Mucosa of stomach (tissue), 1 donor: ENCODE measurements at regions not wholly inside any gene's neighbourhood (a gene's known extent, or its start where the extent isn't known, plus 50 kb on each side); places are given as distances from the start of the nearest gene placed in this dataset.

Experiments used
- H3K27me3 ChIP-seq: one replicate; pipeline ENCODE4 v1.7.0; 2013; ENCODE audit warnings: mild to moderate bottlenecking, low read length; ENCODE audit not compliant: control insufficient read depth, insufficient read depth
- H3K36me3 ChIP-seq: one replicate; pipeline ENCODE4 v1.7.0; 2013; ENCODE audit warnings: low read length; ENCODE audit not compliant: control insufficient read depth, insufficient read depth
- H3K4me1 ChIP-seq: one replicate; pipeline ENCODE4 v1.7.0; 2013; ENCODE audit warnings: mild to moderate bottlenecking, low read length; ENCODE audit not compliant: control insufficient read depth, insufficient read depth
- H3K4me3 ChIP-seq: one replicate; pipeline ENCODE4 v1.7.0; 2013; ENCODE audit warnings: low read length
- H3K9ac ChIP-seq: one replicate; pipeline ENCODE4 v1.7.0; 2013; ENCODE audit warnings: mild to moderate bottlenecking, low read length, moderate library complexity
- H3K9me3 ChIP-seq: one replicate; pipeline ENCODE4 v1.7.0; 2013; ENCODE audit warnings: mild to moderate bottlenecking, low read length, moderate library complexity; ENCODE audit not compliant: control insufficient read depth
- donor health status: Pancreatic carcinoma.

DNA sequence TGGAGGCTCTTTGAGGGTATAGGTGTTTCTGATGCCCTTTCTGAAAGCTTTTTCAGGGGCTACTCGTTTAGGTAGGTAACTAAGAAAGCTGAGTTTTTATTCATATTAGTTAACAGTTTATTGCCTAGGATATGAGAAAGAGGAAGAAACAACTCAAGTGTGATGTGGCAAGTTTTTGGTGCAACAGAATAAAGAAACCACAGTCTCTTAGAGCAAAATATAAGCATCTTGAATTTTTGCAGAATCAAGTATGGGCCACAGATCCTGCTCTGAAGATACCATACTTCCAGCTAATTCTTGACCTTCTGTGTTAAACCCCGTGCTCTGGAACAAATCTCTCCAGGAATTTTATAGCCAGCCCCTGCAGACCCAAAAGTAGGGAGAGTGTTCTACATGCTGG, 147.7 kb upstream of the SLC1A4 start:
- H3K27me3 ChIP-seq = no peaks in the 10 kb centered on the region
- H3K9me3 ChIP-seq = no peaks in the 10 kb centered on the region
- no peak overlapping the region for H3K4me3 ChIP-seq
- no peaks in the 10 kb centered on the region for H3K36me3 ChIP-seq
- peaks cover 19% of the 10 kb centered on the region for H3K4me1 ChIP-seq
- H3K9ac ChIP-seq = no peak overlapping the region

DNA sequence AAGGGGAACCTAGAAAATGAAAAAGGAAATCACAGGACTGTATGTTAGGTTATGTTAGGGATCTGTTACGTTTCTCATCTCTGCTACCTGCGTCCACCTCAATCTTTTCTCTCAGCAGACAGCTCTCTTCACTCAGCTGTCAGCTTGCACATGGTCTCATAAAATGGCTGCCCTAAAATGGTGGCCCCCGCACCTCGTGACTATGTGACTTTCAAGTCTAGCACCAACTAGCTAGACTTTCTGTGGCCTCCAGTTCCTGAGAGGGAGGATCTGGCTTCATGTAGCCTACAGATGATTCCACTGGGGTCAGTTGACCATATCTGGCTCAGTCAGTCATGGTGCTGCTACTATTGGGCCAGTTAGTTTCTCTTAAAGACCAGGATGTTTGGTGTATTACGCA, 147.2 kb upstream of the SLC1A4 start:
- H3K4me3 ChIP-seq = no peak overlapping the region
- peaks cover 13% of the 10 kb centered on the region for H3K4me1 ChIP-seq
- no peaks in the 10 kb centered on the region for H3K36me3 ChIP-seq
- no peak overlapping the region for H3K9ac ChIP-seq
- no peaks in the 10 kb centered on the region for H3K27me3 ChIP-seq
- no peaks in the 10 kb centered on the region for H3K9me3 ChIP-seq

DNA sequence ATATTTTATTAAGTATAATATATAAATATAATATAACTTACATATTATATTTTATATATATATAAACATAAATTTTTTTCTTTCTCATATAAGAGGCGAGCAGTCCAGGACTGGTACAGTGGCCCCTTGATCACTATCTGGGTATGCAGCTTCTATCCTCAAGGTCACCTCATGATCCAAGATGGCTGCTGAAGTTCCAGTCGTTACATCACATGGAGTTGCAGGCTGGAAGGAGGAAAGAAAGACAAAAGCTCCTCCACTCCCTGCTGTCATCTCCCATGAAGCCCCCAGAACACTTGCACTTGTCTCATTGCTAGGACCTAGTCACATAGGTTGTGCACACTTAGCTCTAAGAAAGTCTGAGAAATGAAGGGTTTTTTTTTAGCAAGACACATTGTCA, 145.1 kb upstream of the SLC1A4 start:
- no peaks in the 10 kb centered on the region for H3K9me3 ChIP-seq
- no peaks in the 10 kb centered on the region for H3K36me3 ChIP-seq
- no peak overlapping the region for H3K4me3 ChIP-seq
- H3K27me3 ChIP-seq = no peaks in the 10 kb centered on the region
- no peaks in the 10 kb centered on the region for H3K4me1 ChIP-seq
- H3K9ac ChIP-seq = no peak overlapping the region

DNA sequence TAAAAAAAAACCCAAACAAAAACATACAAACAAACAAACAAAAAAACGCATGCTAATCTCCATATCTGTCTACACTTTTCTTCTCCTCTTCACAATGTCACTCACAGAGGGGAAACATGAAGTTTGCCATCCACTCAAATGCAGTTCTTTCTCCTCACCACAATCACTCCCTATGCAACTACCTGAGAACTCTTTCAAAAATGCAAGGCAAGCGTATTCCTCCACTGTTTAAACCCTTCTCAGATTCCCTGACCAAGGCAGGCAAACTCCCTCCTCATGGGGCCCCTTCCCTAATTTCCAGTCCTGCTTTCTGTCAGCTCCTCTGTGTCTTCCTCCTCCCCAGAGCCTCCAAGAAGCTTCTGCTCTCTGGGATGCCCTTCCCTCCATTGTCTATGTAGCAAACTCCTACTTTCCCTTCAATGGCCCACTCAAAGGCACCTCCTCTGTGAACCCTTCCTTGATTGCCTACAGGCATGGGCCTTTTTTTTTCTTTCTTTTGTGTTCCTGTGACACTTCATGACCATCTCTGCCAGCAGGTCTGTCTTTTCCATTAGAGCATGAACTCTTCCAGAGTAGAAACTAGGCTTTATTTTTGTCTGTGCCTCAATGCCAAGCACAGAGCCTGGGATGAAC, 143.8 kb upstream of the SLC1A4 start:
- Histone ChIP-seq H3K36me3 (no peaks in the 10 kb centered on the region), H3K9me3 (no peaks in the 10 kb centered on the region), H3K4me3 (no peak overlapping the region), H3K9ac (no peak overlapping the region), H3K27me3 (no peaks in the 10 kb centered on the region), H3K4me1 (no peaks in the 10 kb centered on the region)

GRCh38 chr2:64846177-64846576, 143.0 kb upstream of the SLC1A4 start:
- Histone ChIP-seq H3K9ac (no peak overlapping the region), H3K36me3 (no peaks in the 10 kb centered on the region), H3K4me3 (no peak overlapping the region), H3K27me3 (no peaks in the 10 kb centered on the region), H3K4me1 (no peaks in the 10 kb centered on the region), H3K9me3 (no peaks in the 10 kb centered on the region)

GRCh38 chr2:64847930-64848329, 141.3 kb upstream of the SLC1A4 start:
- Histone ChIP-seq H3K4me1 (no peaks in the 10 kb centered on the region), H3K9ac (no peak overlapping the region), H3K27me3 (no peaks in the 10 kb centered on the region), H3K36me3 (no peaks in the 10 kb centered on the region), H3K9me3 (no peaks in the 10 kb centered on the region), H3K4me3 (no peak overlapping the region)

- H3K9me3 ChIP-seq = no peaks in the 10 kb centered on the region
- no peaks in the 10 kb centered on the region for H3K4me1 ChIP-seq
Measured at GRCh38 chr2:64848363-64848762, 140.8 kb upstream of the SLC1A4 start.

DNA sequence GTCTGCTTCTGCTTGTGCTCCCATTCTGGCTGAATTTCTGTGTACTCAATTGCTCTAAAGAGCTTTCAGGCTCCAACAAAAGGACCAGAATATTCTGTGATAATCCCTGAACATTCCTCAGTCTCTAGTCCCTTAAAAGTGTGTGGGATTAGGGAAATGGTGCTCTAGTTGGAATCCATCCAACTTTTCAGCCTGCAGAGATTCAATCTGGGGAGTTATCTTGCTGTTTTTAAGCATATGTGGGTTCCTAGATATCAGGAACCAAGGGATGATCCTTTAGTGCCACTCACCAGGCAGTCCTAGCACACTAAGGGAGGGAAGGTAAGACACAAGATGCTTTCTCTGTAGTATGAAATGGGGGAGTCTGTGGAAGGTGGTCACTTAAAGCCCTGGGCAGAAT, 140.3 kb upstream of the SLC1A4 start:
- H3K27me3 ChIP-seq = no peaks in the 10 kb centered on the region
- no peak overlapping the region for H3K4me3 ChIP-seq
- H3K9me3 ChIP-seq = no peaks in the 10 kb centered on the region
- H3K9ac ChIP-seq = no peak overlapping the region
- H3K36me3 ChIP-seq = no peaks in the 10 kb centered on the region
- H3K4me1 ChIP-seq = no peaks in the 10 kb centered on the region

More at GRCh38 chr2:64848363-64848762, 140.8 kb upstream of the SLC1A4 start:
- Histone ChIP-seq H3K9ac (no peak overlapping the region), H3K4me3 (no peak overlapping the region), H3K36me3 (no peaks in the 10 kb centered on the region), H3K27me3 (no peaks in the 10 kb centered on the region)

- H3K4me3 ChIP-seq = no peak overlapping the region
- no peaks in the 10 kb centered on the region for H3K9me3 ChIP-seq
- no peaks in the 10 kb centered on the region for H3K4me1 ChIP-seq
- H3K36me3 ChIP-seq = no peaks in the 10 kb centered on the region
- no peak overlapping the region for H3K9ac ChIP-seq
- no peaks in the 10 kb centered on the region for H3K27me3 ChIP-seq
Measured at GRCh38 chr2:64850642-64851041, 138.6 kb upstream of the SLC1A4 start.

- no peaks in the 10 kb centered on the region for H3K27me3 ChIP-seq
- H3K4me1 ChIP-seq = peaks cover 3% of the 10 kb centered on the region
- H3K9ac ChIP-seq = no peak overlapping the region
- H3K36me3 ChIP-seq = no peaks in the 10 kb centered on the region
- no peak overlapping the region for H3K4me3 ChIP-seq
- H3K9me3 ChIP-seq = no peaks in the 10 kb centered on the region
Measured at GRCh38 chr2:64852771-64853241, 136.4 kb upstream of the SLC1A4 start.

DNA sequence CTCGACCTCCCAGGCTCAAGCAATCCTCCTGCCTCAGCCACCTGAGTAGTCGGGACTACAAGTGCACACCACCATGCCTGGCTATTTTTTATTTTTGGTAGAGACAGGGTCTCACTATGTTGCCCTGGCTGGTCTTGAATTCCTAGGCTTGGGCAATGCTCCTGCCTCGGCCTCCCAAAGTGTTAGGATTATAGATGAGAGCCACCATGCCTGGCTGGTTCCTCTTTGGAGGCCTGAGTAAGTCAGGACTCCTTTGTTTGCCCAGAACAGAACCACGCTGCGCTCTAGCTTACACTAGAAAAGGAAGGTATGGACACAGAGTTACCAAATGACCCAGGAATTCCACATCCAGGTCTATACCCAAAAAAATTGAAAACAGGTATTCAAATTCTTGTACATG, 135.9 kb upstream of the SLC1A4 start:
- Histone ChIP-seq H3K9ac (no peak overlapping the region), H3K36me3 (no peaks in the 10 kb centered on the region), H3K9me3 (no peaks in the 10 kb centered on the region), H3K27me3 (no peaks in the 10 kb centered on the region), H3K4me3 (no peak overlapping the region), H3K4me1 (peaks cover 8% of the 10 kb centered on the region)

GRCh38 chr2:64853894-64854293, 135.3 kb upstream of the SLC1A4 start:
- Histone ChIP-seq H3K9ac (no peak overlapping the region), H3K36me3 (no peaks in the 10 kb centered on the region), H3K9me3 (no peaks in the 10 kb centered on the region), H3K4me1 (peaks cover 14% of the 10 kb centered on the region), H3K4me3 (no peak overlapping the region), H3K27me3 (no peaks in the 10 kb centered on the region)

DNA sequence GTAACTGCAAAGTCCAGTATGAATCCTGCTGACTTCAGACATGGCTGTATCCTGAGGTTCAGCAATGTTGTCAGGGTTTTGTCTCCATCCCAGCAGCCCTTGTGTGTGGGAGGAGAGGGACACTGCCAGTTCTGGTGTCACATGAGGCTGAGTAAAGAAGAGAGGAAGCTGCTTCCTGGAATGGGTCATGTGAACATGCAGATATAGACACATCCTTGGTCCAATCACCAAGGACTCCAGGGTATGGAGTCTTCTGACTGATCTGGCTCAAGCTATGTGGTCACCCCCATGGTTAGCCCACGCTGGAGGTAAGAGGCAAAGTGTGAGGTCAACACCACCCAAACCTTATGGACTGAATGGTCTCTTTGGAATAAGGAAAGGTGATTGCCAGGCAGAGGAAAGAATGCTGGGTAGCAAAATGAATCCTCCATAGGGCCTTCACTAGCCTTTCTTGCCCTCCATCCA, 134.4 kb upstream of the SLC1A4 start:
- no peaks in the 10 kb centered on the region for H3K9me3 ChIP-seq
- H3K9ac ChIP-seq = no peak overlapping the region
- H3K4me1 ChIP-seq = peaks cover 23% of the 10 kb centered on the region
- no peaks in the 10 kb centered on the region for H3K27me3 ChIP-seq
- H3K36me3 ChIP-seq = no peaks in the 10 kb centered on the region
- H3K4me3 ChIP-seq = no peak overlapping the region
